HCT116 (cell line): ENCODE measurements at regions not wholly inside any gene's neighbourhood (a gene's known extent, or its start where the extent isn't known, plus 50 kb on each side); places are given as distances from the start of the nearest gene placed in this dataset.

Experiments
- CEBPB ChIP-seq: IDR thresholded peaks from 2 replicates; pipeline ENCODE4 v1.6.1; 2012; ENCODE audit warnings: low read depth
- CTCF ChIP-seq, 3 experiments: fragments of 200-600 bp in 1 of 3; sonication (generic) in 1 of 3; IDR thresholded peaks in 2 of 3; conservative IDR thresholded peaks in 1 of 3; 2 replicates each; pipeline ENCODE4 v1.5.1; 2012 to 2017; ENCODE audit warnings: low read depth in 2 of 3, low read length in 2 of 3, antibody characterized with exemption in 1 of 3, borderline replicate concordance in 1 of 3, control low read depth in 1 of 3, mild to moderate bottlenecking in 1 of 3, mixed read lengths in 1 of 3, mixed run types in 1 of 3, moderate library complexity in 1 of 3; ENCODE audit not compliant: insufficient read depth in 1 of 3
- EGR1 ChIP-seq: IDR thresholded peaks from 2 replicates; pipeline ENCODE4 v1.6.1; 2012; ENCODE audit warnings: low read depth
- EZH2 ChIP-seq: fragments of 200-600 bp; sonication (generic); IDR thresholded peaks from 2 replicates; pipeline ENCODE4 v1.6.1; 2017; ENCODE audit warnings: antibody characterized with exemption, mixed run types
- EZH2phosphoT487 ChIP-seq: fragments of 200-600 bp; IDR thresholded peaks from 2 replicates; pipeline ENCODE4 v1.6.1; 2018; ENCODE audit warnings: antibody characterized with exemption, borderline replicate concordance
- JUND ChIP-seq: IDR thresholded peaks from 2 replicates; pipeline ENCODE4 v1.6.1; 2012
- POLR2A ChIP-seq: IDR thresholded peaks from 2 replicates; pipeline ENCODE4 v1.7.0; 2011; ENCODE audit warnings: borderline replicate concordance; ENCODE audit not compliant: insufficient read depth, insufficient read length; ENCODE audit errors: extremely low read depth
- RAD21 ChIP-seq: IDR thresholded peaks from 2 replicates; pipeline ENCODE4 v1.6.1; 2012; ENCODE audit warnings: low read depth, mild to moderate bottlenecking
- REST ChIP-seq: IDR thresholded peaks from 2 replicates; pipeline ENCODE4 v1.6.1; 2012; ENCODE audit warnings: low read depth
- SP1 ChIP-seq: IDR thresholded peaks from 2 replicates; pipeline ENCODE4 v1.6.1; 2012; ENCODE audit warnings: low read depth
- SRF ChIP-seq: IDR thresholded peaks from 2 replicates; pipeline ENCODE4 v1.6.1; 2012; ENCODE audit warnings: low read depth
- YY1 ChIP-seq: IDR thresholded peaks from 2 replicates; pipeline ENCODE4 v1.6.1; 2011; ENCODE audit warnings: low read length, low read depth, moderate library complexity, mild to moderate bottlenecking; ENCODE audit not compliant: insufficient replicate concordance; ENCODE audit errors: extremely low read depth
- ZNF274 ChIP-seq: fragments of 200-500 bp; sonication (Bioruptor generic); IDR thresholded peaks from 2 replicates; pipeline ENCODE4 v1.6.1; 2014; ENCODE audit warnings: mild to moderate bottlenecking, low read depth, low read length, inconsistent platforms

GRCh38 chr4:125658773-125659172 is 344.0 kb downstream of the FAT4 start:
- TF ChIP-seq CEBPB, result no peak
- no peak for TF ChIP-seq CTCF (IDR thresholded peaks at IDR 0.05 in 2 of 3, conservative IDR thresholded peaks at IDR 0.05 in 1 of 3; ENCODE audit: borderline replicate concordance in 1 of 3, insufficient read depth in 1 of 3, low read depth in 2 of 3, low read length in 2 of 3)
- no peak for TF ChIP-seq RAD21
- TF ChIP-seq EGR1, result no peak
- TF ChIP-seq ZNF274, result no peak
- TF ChIP-seq REST, result no peak
- no peak for TF ChIP-seq EZH2phosphoT487
- TF ChIP-seq POLR2A, result no peak
- TF ChIP-seq JUND, result no peak
- TF ChIP-seq YY1, result no peak
- TF ChIP-seq SRF, result no peak
- no peak for TF ChIP-seq EZH2
- TF ChIP-seq SP1, result no peak
